ENCODE measurements at regions not wholly inside any gene's neighbourhood (a gene's known extent, or its start where the extent isn't known, plus 50 kb on each side); places are given as distances from the start of the nearest gene placed in this dataset.

GRCh38 chr3:117417411-117417810 is 707.8 kb downstream of the TUSC7 start (continued):
- no peak for TF ChIP-seq REST (IDR thresholded peaks at IDR 0.05; ENCODE audit: low read depth, low read length)

GRCh38 chr3:117427081-117427480 is 717.5 kb downstream of the TUSC7 start:
- ChIA-PET CTCF (interaction anchor here (1.4 to 1.7 kb wide), 2 partner anchors 10 to 656 kb away, joined by 3 to 5 read pairs; no protein-coding TSS in a partner anchor), POLR2A (no interaction called here)

DNA sequence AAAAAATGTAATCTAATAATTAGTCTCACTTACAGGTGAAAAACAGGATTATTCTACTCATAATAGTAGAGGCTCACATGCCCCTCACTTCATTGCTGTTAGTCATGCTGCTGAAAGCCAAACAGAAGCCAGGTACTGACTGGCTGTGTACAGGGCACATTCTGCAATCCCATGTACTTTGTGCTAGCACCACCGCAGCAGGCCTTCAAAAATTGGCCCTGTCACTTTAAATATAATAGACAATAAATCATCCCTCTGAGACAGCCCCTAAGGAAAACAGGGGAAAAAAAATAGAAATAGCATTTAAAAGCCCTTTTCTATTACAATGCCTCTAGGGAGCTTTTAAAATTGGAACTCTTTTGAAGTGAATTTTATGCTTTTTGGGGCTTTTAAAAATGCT is 723.8 kb downstream of the TUSC7 start:
- Histone ChIP-seq H2AFZ (ENCODE audit: low read depth) (no peak overlapping the region), H3K4me1 (ENCODE audit: control insufficient read depth in 1 of 2, insufficient read depth in 2 of 2, low read depth in 1 of 2, low read length in 1 of 2) (peaks cover 0 to 2% of the 10 kb centered on the region in 2 experiments; a peak in 1 of 4 replicates), H3K27me3 (ENCODE audit: insufficient read depth) (no peaks in the 10 kb centered on the region), H3F3A (replicated peaks; ENCODE audit: insufficient read depth) (no peaks in the 10 kb centered on the region), H3K27ac (ENCODE audit: low read depth in 2 of 2, low read length in 1 of 2) (no peak overlapping the region), H3K79me2 (ENCODE audit: insufficient read depth) (no peaks in the 10 kb centered on the region), H3K9me3 (no peaks in the 10 kb centered on the region), H3K9me2 (no peaks in the 10 kb centered on the region), H3K36me3 (replicated peaks in 1 of 2; ENCODE audit: control insufficient read depth in 1 of 2, insufficient read depth in 2 of 2, low read length in 1 of 2) (no peaks in the 10 kb centered on the region), H3K4me2 (no peak overlapping the region), H3K9ac (no peak overlapping the region), H3K4me3 (ENCODE audit: low read depth in 2 of 2, low read length in 1 of 2) (no peak overlapping the region), H4K20me1 (ENCODE audit: insufficient read depth) (no peaks in the 10 kb centered on the region)
- ChIA-PET POLR2A (no interaction called here), CTCF (interaction anchor here (0.6 to 1.0 kb wide), 2 partner anchors 9 to 569 kb away, joined by 3 read pairs; no protein-coding TSS in a partner anchor)
- TF ChIP-seq, protein P1, sequence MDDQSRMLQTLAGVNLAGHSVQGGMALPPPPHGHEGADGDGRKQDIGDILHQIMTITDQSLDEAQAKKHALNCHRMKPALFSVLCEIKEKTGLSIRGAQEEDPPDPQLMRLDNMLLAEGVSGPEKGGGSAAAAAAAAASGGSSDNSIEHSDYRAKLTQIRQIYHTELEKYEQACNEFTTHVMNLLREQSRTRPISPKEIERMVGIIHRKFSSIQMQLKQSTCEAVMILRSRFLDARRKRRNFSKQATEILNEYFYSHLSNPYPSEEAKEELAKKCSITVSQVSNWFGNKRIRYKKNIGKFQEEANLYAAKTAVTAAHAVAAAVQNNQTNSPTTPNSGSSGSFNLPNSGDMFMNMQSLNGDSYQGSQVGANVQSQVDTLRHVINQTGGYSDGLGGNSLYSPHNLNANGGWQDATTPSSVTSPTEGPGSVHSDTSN (IDR thresholded peaks at IDR 0.05): no peak
- TF ChIP-seq RXRA (IDR thresholded peaks at IDR 0.05; ENCODE audit: borderline replicate concordance, low read depth) (no peak), EZH2phosphoT487 (IDR thresholded peaks at IDR 0.05; ENCODE audit: borderline replicate concordance, low read depth) (no peak), MEF2A (IDR thresholded peaks at IDR 0.05; ENCODE audit: borderline replicate concordance, low read depth) (no peak)
- TF ChIP-seq, protein P2, sequence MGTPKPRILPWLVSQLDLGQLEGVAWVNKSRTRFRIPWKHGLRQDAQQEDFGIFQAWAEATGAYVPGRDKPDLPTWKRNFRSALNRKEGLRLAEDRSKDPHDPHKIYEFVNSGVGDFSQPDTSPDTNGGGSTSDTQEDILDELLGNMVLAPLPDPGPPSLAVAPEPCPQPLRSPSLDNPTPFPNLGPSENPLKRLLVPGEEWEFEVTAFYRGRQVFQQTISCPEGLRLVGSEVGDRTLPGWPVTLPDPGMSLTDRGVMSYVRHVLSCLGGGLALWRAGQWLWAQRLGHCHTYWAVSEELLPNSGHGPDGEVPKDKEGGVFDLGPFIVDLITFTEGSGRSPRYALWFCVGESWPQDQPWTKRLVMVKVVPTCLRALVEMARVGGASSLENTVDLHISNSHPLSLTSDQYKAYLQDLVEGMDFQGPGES (IDR thresholded peaks at IDR 0.05; ENCODE audit: low read depth, low read length): no peak
- 72% methylated on average over 1 of the region's 1 CpG for WGBS (ENCODE audit: low lambda C conversion rate)
- no peak for DNase-seq

More at GRCh38 chr3:117427081-117427480, 717.5 kb downstream of the TUSC7 start:
- Histone ChIP-seq H3K9me2 (no peaks in the 10 kb centered on the region), H3F3A (replicated peaks; ENCODE audit: insufficient read depth) (no peaks in the 10 kb centered on the region), H3K27ac (ENCODE audit: low read depth in 2 of 2, low read length in 1 of 2) (peak overlapping the region in 1 of 2 experiments; percentile 67; a peak in 1 of 4 replicates), H3K27me3 (ENCODE audit: insufficient read depth) (no peaks in the 10 kb centered on the region), H2AFZ (ENCODE audit: low read depth) (no peak overlapping the region), H4K20me1 (ENCODE audit: insufficient read depth) (no peaks in the 10 kb centered on the region), H3K4me3 (ENCODE audit: low read depth in 2 of 2, low read length in 1 of 2) (no peak overlapping the region), H3K36me3 (replicated peaks in 1 of 2; ENCODE audit: control insufficient read depth in 1 of 2, insufficient read depth in 2 of 2, low read length in 1 of 2) (no peaks in the 10 kb centered on the region), H3K4me2 (no peak overlapping the region), H3K9me3 (no peaks in the 10 kb centered on the region), H3K4me1 (ENCODE audit: control insufficient read depth in 1 of 2, insufficient read depth in 2 of 2, low read depth in 1 of 2, low read length in 1 of 2) (peaks cover 0 to 7% of the 10 kb centered on the region in 2 experiments; a peak in 1 of 4 replicates), H3K9ac (no peak overlapping the region), H3K79me2 (ENCODE audit: insufficient read depth) (no peaks in the 10 kb centered on the region)
- no peak for TF ChIP-seq MXI1 (IDR thresholded peaks at IDR 0.05; ENCODE audit: low read depth, low read length)
- TF ChIP-seq GATA2 (CRISPR knock-in tag; IDR thresholded peaks at IDR 0.05): peak; percentile 42
- peak in 1 of 2 experiments; percentile 29; a peak in 1 of 4 replicates for TF ChIP-seq EP300 (IDR thresholded peaks at IDR 0.05; ENCODE audit: borderline replicate concordance in 1 of 2, low read depth in 1 of 2, low read length in 1 of 2)
- 79% methylated on average over 1 of the region's 1 CpG for WGBS (ENCODE audit: low lambda C conversion rate)
- DNase-seq: peak; percentile 1
